Naive B cell (primary cell): ENCODE measurements at regions not wholly inside any gene's neighbourhood (a gene's known extent, or its start where the extent isn't known, plus 50 kb on each side); places are given as distances from the start of the nearest gene placed in this dataset.
A peak's percentile ranks its signal among the peaks of the same experiment; 100 is the strongest.

ENCODE experiments used
- ATAC-seq, 2 donors: fragments of 150-1000 bp; cut with Tn5 transposase; 2 replicates each; pipeline ENCODE4 v1.10.0; 2021; ENCODE audit warnings: low read depth in 2 of 2, mild to moderate bottlenecking in 2 of 2, moderate library complexity in 2 of 2
- DNase-seq: peaks from one replicate; pipeline ENCODE4 v3.0.0; 2022
- H3K27ac Mint-ChIP-seq, 6 donors: one replicate each; pipeline ENCODE4 v1.8.0; 2020 to 2022; ENCODE audit warnings: mild to moderate bottlenecking in 6 of 6, mixed read lengths in 6 of 6, moderate library complexity in 5 of 6, inconsistent platforms in 2 of 6
- H3K27me3 Mint-ChIP-seq, 3 donors: one replicate each; pipeline ENCODE4 v1.8.0; 2021 to 2022; ENCODE audit warnings: mixed read lengths in 3 of 3, mild to moderate bottlenecking in 1 of 3
- H3K36me3 Mint-ChIP-seq, 2 donors: one replicate each; pipeline ENCODE4 v1.8.0; 2020 to 2022; ENCODE audit warnings: mixed read lengths in 2 of 2, inconsistent platforms in 1 of 2, mild to moderate bottlenecking in 1 of 2
- H3K4me1 Mint-ChIP-seq, 3 donors: one replicate each; pipeline ENCODE4 v1.8.0; 2020 to 2022; ENCODE audit warnings: mixed read lengths in 3 of 3, inconsistent platforms in 1 of 3, mild to moderate bottlenecking in 1 of 3, moderate library complexity in 1 of 3
- H3K4me3 Mint-ChIP-seq, 8 donors: one replicate each; pipeline ENCODE4 v1.8.0; 2020 to 2022; ENCODE audit warnings: mild to moderate bottlenecking in 8 of 8, mixed read lengths in 8 of 8, moderate library complexity in 8 of 8, inconsistent platforms in 2 of 8
- H3K9me3 Mint-ChIP-seq, 7 donors: one replicate each; pipeline ENCODE4 v1.8.0; 2020 to 2022; ENCODE audit warnings: mixed read lengths in 7 of 7, mild to moderate bottlenecking in 5 of 7, inconsistent platforms in 2 of 7, moderate library complexity in 1 of 7

DNA sequence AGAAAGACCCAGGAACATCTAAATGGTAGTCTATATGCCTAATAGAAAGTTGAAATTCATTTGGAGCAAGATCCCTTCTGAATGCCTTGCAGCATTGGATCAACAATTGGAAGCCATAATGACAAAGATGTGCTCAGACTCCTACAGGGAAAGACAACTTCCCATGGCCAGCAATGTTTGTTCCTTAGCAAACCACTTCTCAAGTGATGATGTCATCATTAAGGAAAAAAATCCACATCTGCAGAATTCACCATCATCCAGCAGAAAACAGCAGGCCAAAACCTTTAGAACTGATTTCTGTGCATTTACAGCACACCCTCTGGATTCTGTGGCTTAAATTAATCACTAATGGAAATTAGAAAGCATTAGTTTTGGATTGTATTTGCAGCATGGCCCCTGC is 82.4 kb upstream of the ZIC3 start:
- no peaks in the 10 kb centered on the region for H3K4me1 Mint-ChIP-seq
- peaks cover 0 to 8% (median 2%) of the 10 kb centered on the region in 7 donors for H3K9me3 Mint-ChIP-seq
- no peaks in the 10 kb centered on the region for H3K27me3 Mint-ChIP-seq
- H3K36me3 Mint-ChIP-seq = peaks cover 0 to 5% of the 10 kb centered on the region in 2 donors
- ATAC-seq = no peak
- H3K4me3 Mint-ChIP-seq = no peak overlapping the region
- H3K27ac Mint-ChIP-seq = no peak overlapping the region
- no peak for DNase-seq

DNA sequence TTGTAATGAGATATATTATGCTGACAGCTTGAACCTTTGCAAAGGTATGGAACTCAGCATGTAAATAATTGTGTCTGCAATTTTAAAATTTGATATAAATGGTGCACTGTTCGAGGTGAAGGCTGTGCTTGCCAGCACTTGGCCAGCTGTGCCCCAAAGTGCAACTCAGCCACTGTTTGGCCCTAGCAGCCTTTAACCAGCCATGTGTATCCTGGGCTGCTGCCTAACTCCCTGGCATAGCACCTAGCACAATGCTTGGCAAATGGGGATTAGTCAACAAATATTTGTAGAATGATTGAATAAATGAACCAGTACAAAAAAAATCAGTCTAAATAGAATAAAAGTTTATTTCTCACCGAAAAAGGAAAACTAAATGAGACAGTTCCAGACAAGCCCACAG is 83.8 kb upstream of the ZIC3 start:
- DNase-seq (no peak), ATAC-seq (no peak)
- Mint-ChIP-seq H3K4me3 (no peak overlapping the region), H3K4me1 (no peaks in the 10 kb centered on the region), H3K27ac (no peak overlapping the region), H3K27me3 (no peaks in the 10 kb centered on the region), H3K36me3 (peaks cover 0 to 5% of the 10 kb centered on the region in 2 donors), H3K9me3 (peaks cover 0 to 8% (median 1%) of the 10 kb centered on the region in 7 donors)

DNA sequence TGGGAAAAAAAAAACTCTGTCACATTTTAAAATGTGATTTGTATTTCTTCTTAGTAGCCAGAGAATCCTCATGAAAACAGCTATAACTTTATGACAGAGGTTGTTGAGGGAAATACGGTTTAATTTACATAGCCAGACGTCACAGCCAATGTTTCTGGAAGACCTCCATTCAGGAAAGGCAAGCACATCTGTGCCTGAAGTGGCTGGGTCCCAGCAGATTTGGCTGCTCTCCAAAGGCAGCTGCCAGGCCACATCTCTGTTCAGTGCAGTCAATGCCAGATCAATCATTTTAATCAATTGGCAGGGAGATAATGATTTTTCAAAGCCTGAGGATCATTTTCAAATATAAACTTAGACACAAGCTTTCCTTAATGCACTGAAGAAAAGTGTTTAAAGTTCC is 86.5 kb upstream of the ZIC3 start:
- Mint-ChIP-seq H3K36me3 (no peaks in the 10 kb centered on the region), H3K4me3 (no peak overlapping the region), H3K27ac (no peak overlapping the region), H3K4me1 (no peaks in the 10 kb centered on the region), H3K27me3 (no peaks in the 10 kb centered on the region), H3K9me3 (peaks cover 0 to 2% (median 0%) of the 10 kb centered on the region in 7 donors)
- ATAC-seq (no peak), DNase-seq (no peak)

DNA sequence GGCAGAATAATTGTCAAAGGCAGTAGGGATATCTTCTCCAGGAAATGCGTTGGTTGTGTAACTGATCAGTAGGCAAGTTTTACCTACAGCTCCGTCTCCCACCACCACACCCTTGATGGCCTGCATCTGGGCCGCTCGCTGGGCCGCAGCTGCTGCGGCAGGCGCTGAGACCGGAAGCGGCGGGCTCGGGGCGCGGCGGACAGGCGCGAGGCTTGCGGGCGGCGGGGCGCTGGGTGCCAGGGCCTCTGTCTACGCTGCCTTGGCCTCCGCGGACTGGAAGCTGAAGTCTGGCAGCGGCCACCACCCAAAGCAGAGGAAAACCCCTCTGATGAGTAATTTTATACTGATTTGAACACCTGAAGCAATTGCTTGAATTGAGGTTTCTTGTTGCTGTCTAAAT is 124.2 kb upstream of the ZIC3 start:
- H3K27me3 Mint-ChIP-seq = peaks cover 0 to 6% (median 5%) of the 10 kb centered on the region in 3 donors
- DNase-seq = no peak
- no peaks in the 10 kb centered on the region for H3K36me3 Mint-ChIP-seq
- no peak overlapping the region for H3K4me3 Mint-ChIP-seq
- H3K27ac Mint-ChIP-seq = no peak overlapping the region
- H3K9me3 Mint-ChIP-seq = peaks cover 1 to 26% (median 15%) of the 10 kb centered on the region in 7 donors
- ATAC-seq = no peak
- H3K4me1 Mint-ChIP-seq = no peaks in the 10 kb centered on the region

DNA sequence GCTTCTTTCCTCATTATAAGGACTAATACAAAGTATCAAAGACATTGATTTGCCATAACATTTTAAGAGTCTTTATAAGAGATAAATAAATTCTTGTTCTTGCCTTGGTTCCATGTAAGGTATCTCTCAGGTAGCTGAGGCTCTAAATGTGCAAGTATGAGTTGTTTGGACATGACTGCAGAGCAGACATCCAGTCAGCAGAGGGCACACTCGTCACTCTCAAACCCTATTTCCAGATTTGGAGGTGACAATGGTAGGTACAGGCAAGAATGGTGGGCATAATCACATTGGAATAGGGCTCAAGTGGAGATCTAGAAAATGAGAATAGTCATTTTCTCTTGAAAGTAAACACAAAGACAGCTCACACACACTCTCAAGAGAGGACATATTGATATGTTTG is 133.3 kb upstream of the ZIC3 start:
- no peak for ATAC-seq
- H3K9me3 Mint-ChIP-seq = peaks cover 4 to 29% (median 12%) of the 10 kb centered on the region in 7 donors
- H3K27me3 Mint-ChIP-seq = peaks cover 10 to 39% (median 21%) of the 10 kb centered on the region in 3 donors
- H3K4me3 Mint-ChIP-seq = no peak overlapping the region
- no peak overlapping the region for H3K27ac Mint-ChIP-seq
- H3K36me3 Mint-ChIP-seq = no peaks in the 10 kb centered on the region
- DNase-seq = no peak
- H3K4me1 Mint-ChIP-seq = peaks cover 0 to 5% (median 3%) of the 10 kb centered on the region in 3 donors

DNA sequence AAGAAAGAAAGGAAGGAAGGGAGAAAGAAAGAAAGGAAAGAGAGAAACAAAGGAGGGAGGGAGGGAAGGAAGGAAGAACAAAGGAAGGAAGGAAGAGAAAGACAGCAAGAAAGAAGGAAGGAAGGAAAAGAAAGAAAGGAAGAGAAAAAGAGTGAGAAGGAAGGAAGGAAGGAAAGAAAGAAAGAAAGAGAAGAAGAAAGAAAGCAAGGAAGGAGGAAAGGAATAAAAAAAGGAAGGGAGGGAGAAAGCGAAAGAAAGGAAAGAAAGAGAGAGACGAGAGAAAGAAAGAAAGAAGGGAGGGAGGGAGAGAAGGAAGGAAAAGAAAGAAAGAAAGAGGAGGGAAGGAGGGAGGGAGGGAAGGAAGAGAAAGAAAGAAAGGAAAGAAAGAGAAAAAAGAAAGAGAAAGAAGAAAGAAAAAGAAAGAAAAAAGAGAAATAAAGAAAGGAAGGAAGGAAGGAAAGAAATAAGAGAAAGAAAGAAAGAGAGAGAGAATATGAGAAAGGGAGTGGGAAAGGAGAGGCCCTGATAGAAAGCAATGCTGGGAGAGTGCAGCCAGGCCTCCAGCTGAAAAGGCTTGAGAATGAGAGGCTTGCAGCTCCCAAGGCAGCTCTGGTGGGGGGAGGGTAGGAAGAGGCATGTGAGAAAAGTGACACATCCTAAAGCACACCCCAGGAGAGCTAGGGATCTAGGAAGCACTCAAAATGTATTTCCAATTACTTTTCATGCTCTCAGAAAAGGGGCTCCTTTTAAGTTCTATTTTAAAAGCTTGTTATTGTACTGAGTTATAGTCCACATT is 134.0 kb upstream of the ZIC3 start:
- H3K4me3 Mint-ChIP-seq = no peak overlapping the region
- ATAC-seq (no peak), DNase-seq (no peak)
- no peaks in the 10 kb centered on the region for H3K36me3 Mint-ChIP-seq
- H3K27ac Mint-ChIP-seq = no peak overlapping the region
- peaks cover 0 to 9% (median 6%) of the 10 kb centered on the region in 3 donors for H3K4me1 Mint-ChIP-seq
- H3K9me3 Mint-ChIP-seq = peaks cover 3 to 22% (median 8%) of the 10 kb centered on the region in 7 donors
- H3K27me3 Mint-ChIP-seq = peaks cover 10 to 39% (median 24%) of the 10 kb centered on the region in 3 donors

DNA sequence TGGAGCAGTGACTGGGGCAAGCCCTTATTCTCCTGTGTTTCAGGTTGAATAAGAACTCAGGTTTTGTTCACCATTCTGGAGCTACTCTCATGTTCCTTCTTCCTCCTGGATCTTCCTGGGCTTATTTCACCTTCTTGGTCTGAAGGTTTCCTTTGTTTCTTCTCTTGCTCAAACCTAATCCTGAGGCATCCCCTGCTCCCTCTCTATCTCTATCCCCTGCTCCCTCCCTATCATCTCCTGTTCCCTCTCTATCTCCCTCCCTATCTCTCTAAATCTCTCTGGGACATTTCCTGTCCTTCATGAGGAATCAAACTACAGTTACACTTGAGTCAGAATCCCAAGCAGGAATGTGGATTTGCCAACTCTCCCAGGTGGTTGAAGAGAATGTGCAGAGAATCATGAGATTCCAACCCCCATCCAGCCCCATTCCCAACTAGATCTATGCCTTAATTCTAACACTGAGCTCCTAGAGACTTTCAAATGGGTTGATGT is 134.9 kb upstream of the ZIC3 start:
- Mint-ChIP-seq H3K27me3 (peaks cover 15 to 39% (median 33%) of the 10 kb centered on the region in 3 donors), H3K27ac (no peak overlapping the region), H3K36me3 (no peaks in the 10 kb centered on the region), H3K4me1 (peaks cover 3 to 10% (median 9%) of the 10 kb centered on the region in 3 donors), H3K4me3 (peak overlapping the region in 1 of 8 donors; percentile 65), H3K9me3 (peaks cover 3 to 19% (median 9%) of the 10 kb centered on the region in 7 donors)
- no peak for DNase-seq
- no peak for ATAC-seq

DNA sequence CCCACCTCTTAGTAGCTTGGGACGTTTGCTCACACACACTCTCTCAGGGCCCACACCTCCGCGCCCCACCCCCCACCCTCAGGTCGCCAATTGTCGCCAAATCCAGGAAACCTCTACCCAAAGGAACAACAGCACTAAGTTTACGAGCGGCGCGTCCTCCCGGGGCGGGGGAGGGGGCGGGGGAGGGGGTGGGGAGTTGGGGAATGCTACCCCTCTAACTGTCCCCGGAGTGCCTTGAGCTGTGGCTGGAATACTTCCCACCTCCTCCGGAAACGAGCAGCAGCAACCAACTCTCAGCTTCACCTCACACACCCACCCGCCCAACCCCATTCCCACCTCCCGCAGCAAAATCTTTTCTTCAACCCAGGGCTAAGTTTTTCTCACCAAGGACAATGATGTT is 135.6 kb upstream of the ZIC3 start:
- Mint-ChIP-seq H3K9me3 (peaks cover 3 to 18% (median 7%) of the 10 kb centered on the region in 7 donors), H3K36me3 (no peaks in the 10 kb centered on the region), H3K27ac (no peak overlapping the region), H3K4me1 (peaks cover 3 to 10% (median 9%) of the 10 kb centered on the region in 3 donors), H3K27me3 (peaks cover 15 to 38% (median 33%) of the 10 kb centered on the region in 3 donors), H3K4me3 (no peak overlapping the region)
- DNase-seq (no peak), ATAC-seq (no peak)

DNA sequence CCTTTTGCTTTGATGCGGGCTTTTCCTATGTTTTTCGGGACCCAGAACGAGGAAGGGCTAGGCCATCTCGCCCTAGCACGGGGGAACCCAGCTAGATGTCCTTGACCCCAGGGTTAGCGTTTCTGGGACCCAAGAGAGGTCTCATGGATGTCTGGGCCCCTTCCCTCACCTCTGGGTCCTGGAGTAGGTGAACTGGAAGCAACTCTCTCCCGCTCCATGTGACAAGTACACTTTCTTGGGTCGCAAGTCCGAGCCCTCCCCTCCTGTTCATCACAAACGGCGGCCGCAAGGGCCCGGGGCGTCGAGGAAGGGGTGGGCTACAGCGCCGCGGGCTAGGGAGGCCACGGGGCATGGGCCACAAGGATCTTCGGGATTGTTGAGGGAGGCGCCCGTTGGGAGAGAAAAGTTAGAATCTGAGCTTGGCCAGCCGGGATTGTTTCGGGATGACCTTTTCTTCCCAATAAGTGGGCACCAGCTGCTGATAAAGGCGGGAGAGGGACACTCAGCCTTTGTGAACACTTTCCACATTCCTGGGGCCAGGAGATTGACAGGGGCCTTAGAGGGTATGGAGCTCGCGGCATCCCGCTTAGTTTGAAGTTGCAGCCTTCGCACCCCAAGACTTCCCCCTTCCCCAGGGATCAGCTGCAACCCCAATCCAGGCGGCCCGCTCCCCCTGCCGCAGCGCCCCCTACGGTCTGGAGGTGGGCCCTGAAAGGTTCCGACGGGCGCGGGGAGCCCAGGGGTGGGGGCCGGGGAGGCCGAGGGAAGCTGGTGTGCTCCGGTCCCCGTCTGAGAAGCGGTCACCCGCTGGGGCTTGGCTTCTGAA is 136.9 kb upstream of the ZIC3 start:
- Mint-ChIP-seq H3K4me3 (peak overlapping the region in 7 of 8 donors; percentile 68 to 83 (median 73)), H3K9me3 (peaks cover 0 to 21% (median 6%) of the 10 kb centered on the region in 7 donors), H3K27me3 (peaks cover 21 to 49% (median 33%) of the 10 kb centered on the region in 3 donors), H3K36me3 (no peaks in the 10 kb centered on the region), H3K4me1 (peaks cover 3 to 10% (median 9%) of the 10 kb centered on the region in 3 donors), H3K27ac (no peak overlapping the region)
- no peak for ATAC-seq
- DNase-seq = no peak

DNA sequence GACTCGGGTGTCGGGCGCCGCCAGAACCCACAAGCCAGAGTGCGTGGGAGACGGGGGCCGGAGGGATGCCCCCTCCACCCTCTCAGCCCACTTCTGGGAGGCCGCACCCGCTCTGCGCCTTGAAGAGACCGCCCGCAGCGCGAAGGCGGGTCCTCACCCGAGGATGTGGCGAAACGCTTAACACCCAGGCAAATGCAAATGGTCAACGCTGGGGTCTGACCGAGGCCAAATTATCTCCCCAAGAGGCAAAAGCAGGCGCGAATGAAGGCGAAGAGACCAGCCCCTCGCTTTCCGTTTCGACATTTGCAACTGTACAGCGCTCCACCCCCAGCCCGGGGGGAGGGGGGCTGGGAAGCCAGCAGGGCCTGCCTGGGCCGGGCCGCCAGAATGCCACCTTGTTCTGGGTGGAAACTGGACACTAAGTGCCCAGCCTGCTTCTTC is 137.7 kb upstream of the ZIC3 start:
- peaks cover 3 to 10% (median 9%) of the 10 kb centered on the region in 3 donors for H3K4me1 Mint-ChIP-seq
- H3K4me3 Mint-ChIP-seq = peak overlapping the region; percentile 47 to 85 (median 80)
- DNase-seq = no peak
- H3K27me3 Mint-ChIP-seq = peaks cover 24 to 52% (median 39%) of the 10 kb centered on the region in 3 donors
- peaks cover 0 to 21% (median 7%) of the 10 kb centered on the region in 7 donors for H3K9me3 Mint-ChIP-seq
- no peaks in the 10 kb centered on the region for H3K36me3 Mint-ChIP-seq
- no peak for ATAC-seq
- H3K27ac Mint-ChIP-seq = no peak overlapping the region

DNA sequence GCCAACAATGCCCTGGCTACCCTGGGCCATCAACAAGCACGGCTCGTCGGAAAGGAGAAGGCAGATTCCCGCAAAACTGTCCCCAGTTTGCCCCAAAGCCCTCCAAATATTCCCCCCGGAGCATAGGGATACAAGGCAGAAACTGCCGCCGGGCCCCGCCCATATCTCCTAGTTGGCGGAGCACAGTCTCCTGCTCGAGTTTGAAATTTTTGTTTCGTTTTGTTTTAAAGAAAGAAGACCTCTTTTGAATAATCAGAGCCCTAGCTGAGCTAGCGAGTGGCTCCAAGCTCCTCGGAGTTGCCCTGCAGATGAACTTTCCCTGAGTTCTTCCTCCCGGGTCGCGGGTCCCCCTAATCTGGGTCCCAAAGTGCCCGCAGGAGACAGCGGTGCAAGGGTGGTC is 138.1 kb upstream of the ZIC3 start:
- Mint-ChIP-seq H3K27ac (peak overlapping the region in 1 of 6 donors; percentile 28), H3K27me3 (peaks cover 27 to 56% (median 39%) of the 10 kb centered on the region in 3 donors), H3K36me3 (no peaks in the 10 kb centered on the region), H3K4me3 (peak overlapping the region; percentile 47 to 85 (median 80)), H3K4me1 (peaks cover 3 to 10% (median 9%) of the 10 kb centered on the region in 3 donors), H3K9me3 (peaks cover 0 to 21% (median 9%) of the 10 kb centered on the region in 7 donors)
- ATAC-seq (no peak), DNase-seq (no peak)

DNA sequence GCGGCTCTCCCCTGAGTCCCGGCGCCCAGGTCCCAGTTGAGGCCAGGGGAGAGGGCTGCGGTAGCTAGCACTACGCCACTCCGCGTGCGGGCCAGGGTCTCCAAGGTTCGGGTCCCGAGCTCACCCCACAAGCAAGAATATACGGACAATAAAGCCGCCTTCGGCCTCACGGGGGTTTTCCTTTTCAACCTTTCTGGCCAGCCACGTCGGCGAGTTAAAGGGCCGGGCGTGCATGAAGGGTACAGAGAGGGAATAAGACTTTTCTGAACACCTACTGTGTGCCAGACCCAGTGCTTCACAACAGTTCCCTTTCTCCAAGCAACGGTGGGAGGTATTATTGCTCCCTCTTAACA is 138.5 kb upstream of the ZIC3 start:
- Mint-ChIP-seq H3K4me3 (peak overlapping the region; percentile 47 to 85 (median 80)), H3K27me3 (peaks cover 23 to 60% (median 40%) of the 10 kb centered on the region in 3 donors), H3K4me1 (peaks cover 3 to 10% (median 9%) of the 10 kb centered on the region in 3 donors), H3K36me3 (no peaks in the 10 kb centered on the region), H3K27ac (no peak overlapping the region), H3K9me3 (peaks cover 0 to 21% (median 9%) of the 10 kb centered on the region in 7 donors)
- no peak for ATAC-seq
- DNase-seq = no peak

DNA sequence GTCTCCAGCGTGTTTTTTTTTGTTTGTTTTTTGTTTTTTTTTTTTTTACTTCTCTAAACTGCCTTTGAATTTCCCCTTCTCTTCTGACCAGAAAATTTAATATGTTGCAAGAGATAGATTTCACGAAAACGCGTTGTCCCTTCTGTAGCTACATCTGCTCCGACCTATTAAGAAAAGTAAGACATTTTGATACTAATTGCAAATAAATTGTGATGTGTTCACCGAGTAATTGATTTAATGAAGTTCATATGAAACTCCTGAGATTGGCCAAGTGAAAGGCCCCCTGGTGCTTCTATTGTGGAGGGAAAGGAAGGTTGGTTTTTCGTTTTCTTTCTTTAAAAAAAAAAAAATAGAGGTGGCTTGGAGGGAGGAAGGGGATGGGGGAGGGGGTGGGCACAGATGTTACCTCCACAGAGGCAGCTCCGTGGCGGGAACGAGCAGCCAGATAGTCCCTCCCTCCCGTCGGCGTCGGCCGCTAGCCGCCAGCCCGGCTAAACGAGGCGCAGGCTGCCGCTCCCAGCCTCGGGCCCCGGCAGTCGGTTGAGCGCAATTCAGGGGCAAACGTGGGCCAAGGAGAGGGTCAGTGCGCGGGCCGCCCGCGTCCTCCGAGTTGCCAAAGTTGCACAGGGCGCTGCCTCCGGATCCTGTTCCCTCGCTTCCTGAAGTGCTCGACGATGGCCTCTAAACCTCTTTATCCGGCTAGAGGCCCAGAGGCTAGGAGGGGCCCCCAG is 139.1 kb upstream of the ZIC3 start:
- Mint-ChIP-seq H3K4me1 (peaks cover 3 to 10% (median 9%) of the 10 kb centered on the region in 3 donors), H3K27ac (no peak overlapping the region), H3K4me3 (peak overlapping the region in 6 of 8 donors; percentile 10 to 81 (median 54)), H3K27me3 (peaks cover 28 to 62% (median 37%) of the 10 kb centered on the region in 3 donors), H3K36me3 (no peaks in the 10 kb centered on the region), H3K9me3 (peaks cover 0 to 21% (median 9%) of the 10 kb centered on the region in 7 donors)
- ATAC-seq (no peak), DNase-seq (no peak)
